ENCODE measurements at regions not wholly inside any gene's neighbourhood (a gene's known extent, or its start where the extent isn't known, plus 50 kb on each side); places are given as distances from the start of the nearest gene placed in this dataset.
"Not testable (repeated sequence)": the region's sequence is repeated elsewhere in the genome, so short reads cannot be mapped to it uniquely, and the experiment has no call there.

- ChIA-PET POLR2A (ENCODE audit: low non-redundant PET) (no interaction called here), CTCF (no interaction called here)
- intact Hi-C loops (cut with micrococcal nuclease; ENCODE audit: unreplicated experiment) = no loop called here
Observed at GRCh38 chr11:60609632-60610031, 89.8 kb upstream of the MS4A8 start.

GRCh38 chr11:60610702-60611101, 88.7 kb upstream of the MS4A8 start:
- BruUV-seq (replicated peaks) = no TSS peak

More at GRCh38 chr11:60609632-60610031, 89.8 kb upstream of the MS4A8 start:
- peaks cover 5% of the 10 kb centered on the region for H3K27me3 ChIP-seq (replicated peaks; ENCODE audit: insufficient read depth, low read depth, low read length, poor library complexity)
- no peak overlapping the region for H3K4me3 ChIP-seq (ENCODE audit: low read depth, low read length, poor library complexity, severe bottlenecking)
- no peaks in the 10 kb centered on the region for H3K36me3 ChIP-seq (ENCODE audit: insufficient read depth, low read length, poor library complexity, severe bottlenecking)
- DNase-seq (ENCODE audit: low spot score) = no peak
- no peak overlapping the region for H3K27ac ChIP-seq (ENCODE audit: low read depth, low read length, poor library complexity, severe bottlenecking)
- TF ChIP-seq EZH2 (IDR thresholded peaks at IDR 0.05; ENCODE audit: borderline replicate concordance, low read depth, low read length, poor library complexity, severe bottlenecking) (no peak), CTCF (conservative IDR thresholded peaks at IDR 0.05; ENCODE audit: low read depth, low read length) (no peak)
- no peaks in the 10 kb centered on the region for H3K9me3 ChIP-seq (ENCODE audit: low read depth, low read length, poor library complexity, severe bottlenecking)
- BruUV-seq (replicated peaks) = no TSS peak
- no peaks in the 10 kb centered on the region for H3K4me1 ChIP-seq (ENCODE audit: insufficient read depth, low read length, poor library complexity, severe bottlenecking)

GRCh38 chr11:60615497-60615896, 83.9 kb upstream of the MS4A8 start:
- Histone ChIP-seq H3K9me3 (ENCODE audit: low read depth, low read length, poor library complexity, severe bottlenecking) (no peaks in the 10 kb centered on the region), H3K27ac (ENCODE audit: low read depth, low read length, poor library complexity, severe bottlenecking) (no peak overlapping the region), H3K27me3 (replicated peaks; ENCODE audit: insufficient read depth, low read depth, low read length, poor library complexity) (peaks cover 5% of the 10 kb centered on the region), H3K4me1 (ENCODE audit: insufficient read depth, low read length, poor library complexity, severe bottlenecking) (no peaks in the 10 kb centered on the region), H3K4me3 (ENCODE audit: low read depth, low read length, poor library complexity, severe bottlenecking) (no peak overlapping the region), H3K36me3 (ENCODE audit: insufficient read depth, low read length, poor library complexity, severe bottlenecking) (no peaks in the 10 kb centered on the region)
- ChIA-PET CTCF (no interaction called here), POLR2A (ENCODE audit: low non-redundant PET) (no interaction called here)
- DNase-seq (ENCODE audit: low spot score) = no peak
- TF ChIP-seq EZH2 (IDR thresholded peaks at IDR 0.05; ENCODE audit: borderline replicate concordance, low read depth, low read length, poor library complexity, severe bottlenecking) (no peak), CTCF (conservative IDR thresholded peaks at IDR 0.05; ENCODE audit: low read depth, low read length) (no peak)
- intact Hi-C loops (cut with micrococcal nuclease; ENCODE audit: unreplicated experiment) = loop anchor here (5.0 kb wide), 2 partner anchors 273 to 348 kb away; no protein-coding TSS in a partner anchor
- BruUV-seq (replicated peaks) = no TSS peak

More at GRCh38 chr11:60610702-60611101, 88.7 kb upstream of the MS4A8 start:
- DNase-seq (ENCODE audit: low spot score) = no peak
- H3K27me3 ChIP-seq (replicated peaks; ENCODE audit: insufficient read depth, low read depth, low read length, poor library complexity) = peaks cover 5% of the 10 kb centered on the region
- ChIA-PET POLR2A (ENCODE audit: low non-redundant PET) (no interaction called here), CTCF (no interaction called here)
- H3K27ac ChIP-seq (ENCODE audit: low read depth, low read length, poor library complexity, severe bottlenecking) = no peak overlapping the region
- no peaks in the 10 kb centered on the region for H3K36me3 ChIP-seq (ENCODE audit: insufficient read depth, low read length, poor library complexity, severe bottlenecking)
- no peaks in the 10 kb centered on the region for H3K9me3 ChIP-seq (ENCODE audit: low read depth, low read length, poor library complexity, severe bottlenecking)
- intact Hi-C loops (cut with micrococcal nuclease; ENCODE audit: unreplicated experiment) = no loop called here
- no peak for TF ChIP-seq CTCF (conservative IDR thresholded peaks at IDR 0.05; ENCODE audit: low read depth, low read length)
- TF ChIP-seq EZH2 (IDR thresholded peaks at IDR 0.05; ENCODE audit: borderline replicate concordance, low read depth, low read length, poor library complexity, severe bottlenecking) = no peak
- H3K4me3 ChIP-seq (ENCODE audit: low read depth, low read length, poor library complexity, severe bottlenecking) = no peak overlapping the region
- no peaks in the 10 kb centered on the region for H3K4me1 ChIP-seq (ENCODE audit: insufficient read depth, low read length, poor library complexity, severe bottlenecking)

GRCh38 chr11:60621940-60622339, 77.5 kb upstream of the MS4A8 start:
- H3K4me1 ChIP-seq (ENCODE audit: insufficient read depth, low read length, poor library complexity, severe bottlenecking); BruUV-seq (replicated peaks); intact Hi-C loops (cut with micrococcal nuclease; ENCODE audit: unreplicated experiment); DNase-seq (ENCODE audit: low spot score); H3K27me3 ChIP-seq (replicated peaks; ENCODE audit: insufficient read depth, low read depth, low read length, poor library complexity); H3K9me3 ChIP-seq (ENCODE audit: low read depth, low read length, poor library complexity, severe bottlenecking); POLR2A ChIA-PET (ENCODE audit: low non-redundant PET); H3K36me3 ChIP-seq (ENCODE audit: insufficient read depth, low read length, poor library complexity, severe bottlenecking); H3K27ac ChIP-seq (ENCODE audit: low read depth, low read length, poor library complexity, severe bottlenecking); H3K4me3 ChIP-seq (ENCODE audit: low read depth, low read length, poor library complexity, severe bottlenecking): not testable (repeated sequence)
- CTCF ChIA-PET = interaction anchor here (0.7 kb wide), 1 partner anchor 643 kb away, joined by 3 read pairs; no protein-coding TSS in a partner anchor

- intact Hi-C loops (cut with micrococcal nuclease; ENCODE audit: unreplicated experiment); H3K4me1 ChIP-seq (ENCODE audit: insufficient read depth, low read length, poor library complexity, severe bottlenecking); CTCF ChIA-PET; DNase-seq (ENCODE audit: low spot score); H3K36me3 ChIP-seq (ENCODE audit: insufficient read depth, low read length, poor library complexity, severe bottlenecking); BruUV-seq (replicated peaks); POLR2A ChIA-PET (ENCODE audit: low non-redundant PET); H3K27ac ChIP-seq (ENCODE audit: low read depth, low read length, poor library complexity, severe bottlenecking); H3K27me3 ChIP-seq (replicated peaks; ENCODE audit: insufficient read depth, low read depth, low read length, poor library complexity); H3K9me3 ChIP-seq (ENCODE audit: low read depth, low read length, poor library complexity, severe bottlenecking); H3K4me3 ChIP-seq (ENCODE audit: low read depth, low read length, poor library complexity, severe bottlenecking): not testable (repeated sequence)
Observed at GRCh38 chr11:60622776-60623175, 76.6 kb upstream of the MS4A8 start.

All from A673 (cell line).